ENCODE measurements at regions not wholly inside any gene's neighbourhood (a gene's known extent, or its start where the extent isn't known, plus 50 kb on each side); places are given as distances from the start of the nearest gene placed in this dataset.

DNA sequence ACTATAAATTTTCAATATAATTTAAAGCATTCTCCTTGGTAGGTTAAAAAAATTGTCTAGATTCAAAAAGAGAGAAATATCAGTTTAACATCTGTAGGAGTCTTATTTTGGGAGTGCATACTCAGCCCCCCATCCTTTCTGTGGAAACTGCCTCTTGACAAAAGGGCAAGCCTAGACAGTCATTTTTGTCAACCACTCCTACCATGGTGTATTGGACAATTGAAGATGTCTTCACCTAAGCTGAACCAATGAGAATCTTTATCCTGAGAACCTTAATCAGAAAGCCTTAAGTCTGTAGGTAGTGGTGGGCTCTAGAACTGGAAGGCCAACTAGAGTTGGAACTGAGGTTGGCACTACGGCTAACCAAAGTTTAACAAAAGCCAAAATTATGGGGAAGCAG, 65.7 kb upstream of the MED13 start:
- no peaks in the 10 kb centered on the region for H3K9me3 Mint-ChIP-seq

DNA sequence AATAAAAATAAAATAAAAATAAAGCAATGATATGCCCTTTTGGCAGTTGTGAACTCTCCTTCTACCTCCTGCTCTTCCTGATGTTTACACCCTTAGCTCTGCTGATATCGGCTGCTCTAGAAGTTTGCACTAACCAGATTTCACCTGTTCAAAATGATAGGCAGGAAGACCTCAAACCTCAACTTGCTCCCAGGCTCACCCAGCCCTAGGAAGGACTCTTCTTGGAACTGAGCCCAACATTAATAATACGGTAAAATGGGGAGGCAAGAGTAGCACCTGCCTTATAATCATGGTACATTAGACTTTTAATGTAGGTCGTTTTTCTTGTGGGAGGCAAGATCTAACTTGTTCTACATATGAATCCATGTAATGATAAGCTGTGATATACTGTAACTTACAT, 61.2 kb upstream of the MED13 start:
- Mint-ChIP-seq H3K27ac (ENCODE audit: unreplicated experiment) (no peak overlapping the region), H3K4me1 (peaks cover 2% of the 10 kb centered on the region), H3K9me3 (no peaks in the 10 kb centered on the region), H3K36me3 (ENCODE audit: low read depth) (no peaks in the 10 kb centered on the region), H3K27me3 (ENCODE audit: low read depth) (peaks cover 15% of the 10 kb centered on the region), H3K4me3 (no peak overlapping the region)
- no peak for TF ChIP-seq CTCF (conservative IDR thresholded peaks at IDR 0.05)
- no peak for DNase-seq (ENCODE audit: low read depth, low spot score)

More for the DNA sequence above, 65.7 kb upstream of the MED13 start:
- no peaks in the 10 kb centered on the region for H3K27me3 Mint-ChIP-seq (ENCODE audit: low read depth)
- DNase-seq (ENCODE audit: low read depth, low spot score): no peak
- H3K36me3 Mint-ChIP-seq (ENCODE audit: low read depth): no peaks in the 10 kb centered on the region
- H3K27ac Mint-ChIP-seq (ENCODE audit: unreplicated experiment): no peak overlapping the region
- no peak for TF ChIP-seq CTCF (conservative IDR thresholded peaks at IDR 0.05)
- H3K4me1 Mint-ChIP-seq: no peaks in the 10 kb centered on the region
- no peak overlapping the region for H3K4me3 Mint-ChIP-seq

DNA sequence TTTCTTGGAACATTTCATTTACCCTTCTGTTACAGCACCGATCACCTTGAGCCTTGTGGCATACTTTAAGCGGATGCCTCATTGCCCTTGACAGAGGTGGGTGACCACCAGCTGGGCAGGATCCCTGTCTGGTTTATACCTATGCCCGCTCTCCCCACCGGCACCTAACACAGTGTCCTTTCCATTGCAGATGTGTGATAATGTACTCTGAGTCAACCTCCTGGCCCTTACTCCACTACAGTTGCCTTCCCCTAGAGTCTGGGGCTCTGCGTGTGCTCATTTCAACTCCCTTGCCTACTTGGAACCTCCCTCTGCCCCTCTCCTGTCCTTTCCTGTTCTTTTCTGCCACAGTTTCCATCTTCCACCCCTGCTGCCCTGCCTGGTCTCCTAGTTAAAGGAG, 60.2 kb upstream of the MED13 start:
- no peak overlapping the region for H3K27ac Mint-ChIP-seq (ENCODE audit: unreplicated experiment)
- H3K4me1 Mint-ChIP-seq: peaks cover 8% of the 10 kb centered on the region
- TF ChIP-seq CTCF (conservative IDR thresholded peaks at IDR 0.05): no peak
- no peak overlapping the region for H3K4me3 Mint-ChIP-seq
- no peaks in the 10 kb centered on the region for H3K9me3 Mint-ChIP-seq
- H3K27me3 Mint-ChIP-seq (ENCODE audit: low read depth): peaks cover 15% of the 10 kb centered on the region
- no peak for DNase-seq (ENCODE audit: low read depth, low spot score)
- no peaks in the 10 kb centered on the region for H3K36me3 Mint-ChIP-seq (ENCODE audit: low read depth)

GRCh38 chr17:62121025-62121730, 56.1 kb upstream of the MED13 start:
- Mint-ChIP-seq H3K36me3 (ENCODE audit: low read depth) (no peaks in the 10 kb centered on the region), H3K4me1 (peaks cover 8% of the 10 kb centered on the region), H3K9me3 (no peaks in the 10 kb centered on the region), H3K27me3 (ENCODE audit: low read depth) (peaks cover 15% of the 10 kb centered on the region), H3K4me3 (no peak overlapping the region), H3K27ac (ENCODE audit: unreplicated experiment) (no peak overlapping the region)
- no peak for TF ChIP-seq CTCF (conservative IDR thresholded peaks at IDR 0.05)
- DNase-seq (ENCODE audit: low read depth, low spot score): no peak

- no peak for TF ChIP-seq CTCF (conservative IDR thresholded peaks at IDR 0.05)
- peaks cover 8% of the 10 kb centered on the region for H3K4me1 Mint-ChIP-seq
- H3K4me3 Mint-ChIP-seq: no peak overlapping the region
- DNase-seq (ENCODE audit: low read depth, low spot score): no peak
- H3K27ac Mint-ChIP-seq (ENCODE audit: unreplicated experiment): no peak overlapping the region
- H3K27me3 Mint-ChIP-seq (ENCODE audit: low read depth): peaks cover 7% of the 10 kb centered on the region
- H3K36me3 Mint-ChIP-seq (ENCODE audit: low read depth): no peaks in the 10 kb centered on the region
- H3K9me3 Mint-ChIP-seq: peaks cover 2% of the 10 kb centered on the region
Observed at GRCh38 chr17:62119373-62119772, 54.3 kb upstream of the MED13 start.

All from neural crest cell (in vitro differentiated cells).